Activated T-cell treated with anti-CD3 and anti-CD28 coated beads, Interleukin-2, amount 50 U/mL, for 1 hour (primary cell): ENCODE measurements at regions not wholly inside any gene's neighbourhood (a gene's known extent, or its start where the extent isn't known, plus 50 kb on each side); places are given as distances from the start of the nearest gene placed in this dataset.
"Not testable (repeated sequence)": the region's sequence is repeated elsewhere in the genome, so short reads cannot be mapped to it uniquely, and the experiment has no call there.

Source experiments
- DNase-seq: peaks from one replicate; pipeline ENCODE4 v3.0.0-alpha.2; 2020

- DNase-seq = no peak
Measured at GRCh38 chr11:64428693-64429092, 69.7 kb downstream of the RPS6KA4 start.

DNA sequence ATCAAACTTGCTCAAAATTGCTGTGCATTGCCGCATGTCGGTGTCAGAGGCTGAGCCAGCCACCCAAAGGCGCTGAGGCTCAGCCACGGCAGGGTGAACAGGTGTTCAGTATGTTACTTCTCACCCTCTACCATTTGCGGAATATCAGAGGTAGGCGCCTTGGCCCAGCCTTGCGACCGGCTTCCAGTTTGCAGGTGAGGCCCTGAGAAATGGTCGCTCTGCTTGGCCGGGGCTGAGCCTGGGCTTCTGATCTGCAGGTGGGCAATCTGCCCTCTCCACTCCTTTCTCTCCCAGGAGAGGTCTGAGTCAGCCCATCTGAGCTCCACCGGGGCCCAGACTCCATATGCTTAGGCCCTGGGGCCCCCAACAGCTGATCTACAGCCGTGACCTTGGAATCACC lies 71.0 kb downstream of the RPS6KA4 start:
- no peak for DNase-seq

DNA sequence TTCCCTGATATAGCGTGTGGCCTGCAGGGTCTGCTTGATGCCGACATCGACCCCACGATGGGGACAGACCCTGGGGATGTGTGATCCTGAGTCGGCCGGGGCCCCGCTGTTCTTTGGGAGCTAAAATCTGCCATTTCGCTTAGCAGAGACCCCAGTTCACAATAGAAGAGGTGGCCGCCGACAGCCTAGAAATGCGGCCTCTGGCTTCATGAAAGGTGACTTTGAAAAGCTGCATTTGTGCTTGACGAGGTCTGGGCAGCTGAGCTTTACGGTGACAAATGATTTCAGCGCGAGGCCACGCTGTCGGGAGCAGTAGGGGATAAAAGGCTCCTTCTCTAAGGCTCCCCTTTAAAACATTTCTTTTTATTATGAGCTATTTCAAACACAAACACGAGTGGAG lies 71.7 kb downstream of the RPS6KA4 start:
- no peak for DNase-seq

GRCh38 chr11:64436000-64436399 lies 77.0 kb downstream of the RPS6KA4 start:
- DNase-seq = no peak

DNA sequence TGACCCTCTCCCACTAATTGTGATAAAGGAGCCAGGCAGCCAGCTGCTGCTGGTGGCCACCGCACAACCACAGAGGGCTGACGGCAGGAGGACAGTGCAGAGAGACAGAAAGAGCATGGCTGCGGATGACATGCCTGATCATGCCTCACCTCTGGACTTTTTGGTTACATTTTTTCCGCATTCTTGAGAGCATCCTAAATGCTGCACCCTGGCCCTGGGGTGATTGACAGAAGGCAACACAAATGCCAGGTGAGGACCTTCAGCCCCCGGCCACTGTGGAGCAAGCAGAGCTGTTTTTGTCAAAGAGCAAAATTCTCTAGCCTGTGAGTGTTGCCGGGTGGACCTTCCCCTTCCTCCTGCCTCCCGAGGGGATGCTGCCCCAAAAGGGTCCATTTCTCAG lies 78.5 kb downstream of the RPS6KA4 start:
- DNase-seq = no peak

GRCh38 chr11:64438986-64439771 lies 80.2 kb downstream of the RPS6KA4 start:
- no peak for DNase-seq

DNA sequence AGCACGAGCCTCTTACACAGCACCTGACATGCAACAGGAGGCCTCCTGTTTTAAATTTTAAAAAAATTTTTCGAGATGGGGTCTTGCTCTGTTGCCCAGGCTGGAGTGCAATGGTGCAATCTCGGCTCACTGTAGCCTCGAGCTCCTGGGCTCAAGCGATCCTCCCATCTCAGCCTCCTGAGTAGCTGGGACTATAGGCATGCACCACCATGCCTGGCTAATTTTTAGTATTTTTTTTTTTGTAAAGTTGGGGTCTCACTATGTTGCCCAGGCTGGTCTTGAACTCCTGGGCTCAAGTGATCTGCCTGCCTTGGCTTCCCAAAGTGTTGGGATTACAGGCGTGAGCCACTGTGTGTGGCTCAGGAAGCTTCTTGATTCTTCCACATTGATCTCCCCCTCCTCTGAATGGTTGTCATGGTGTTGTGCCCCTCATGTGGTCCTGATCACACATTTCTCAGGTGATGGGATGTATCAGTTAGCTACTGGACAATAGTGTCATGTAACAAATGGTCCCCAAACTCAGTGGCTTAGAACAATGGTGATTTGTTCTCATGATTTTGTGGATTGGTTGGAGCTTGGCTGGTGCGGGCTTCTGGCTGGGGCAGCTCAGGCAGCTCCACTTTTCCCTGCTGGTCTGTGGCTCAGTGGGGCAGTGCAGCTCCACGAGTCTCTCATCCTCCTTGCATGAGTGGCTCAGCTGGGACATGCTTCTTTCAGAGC lies 81.0 kb downstream of the RPS6KA4 start:
- not testable (repeated sequence) for DNase-seq

GRCh38 chr11:64441127-64441526 lies 82.2 kb downstream of the RPS6KA4 start:
- no peak for DNase-seq

DNA sequence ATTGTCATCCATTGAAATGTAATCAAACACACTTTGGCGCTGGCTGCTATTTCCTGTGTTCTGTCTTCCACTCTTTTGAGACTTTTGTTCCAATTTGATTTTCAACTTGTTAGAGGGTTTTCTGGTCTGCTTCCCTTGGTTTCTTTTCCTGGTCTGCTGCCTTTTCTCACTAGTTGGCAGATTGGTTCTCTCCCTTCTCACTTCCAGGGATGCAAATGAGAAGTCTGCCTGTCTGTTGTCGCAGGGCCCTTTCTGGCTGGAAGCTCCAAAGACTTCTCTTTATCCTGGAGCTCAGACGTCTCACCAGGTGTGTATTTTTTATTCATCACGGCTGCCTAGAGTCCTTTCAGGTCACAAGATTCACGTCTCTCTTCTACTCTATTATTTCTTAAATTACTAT lies 84.0 kb downstream of the RPS6KA4 start:
- DNase-seq = no peak

- DNase-seq = no peak
Measured at GRCh38 chr11:64444838-64445441, 86.0 kb downstream of the RPS6KA4 start.

DNA sequence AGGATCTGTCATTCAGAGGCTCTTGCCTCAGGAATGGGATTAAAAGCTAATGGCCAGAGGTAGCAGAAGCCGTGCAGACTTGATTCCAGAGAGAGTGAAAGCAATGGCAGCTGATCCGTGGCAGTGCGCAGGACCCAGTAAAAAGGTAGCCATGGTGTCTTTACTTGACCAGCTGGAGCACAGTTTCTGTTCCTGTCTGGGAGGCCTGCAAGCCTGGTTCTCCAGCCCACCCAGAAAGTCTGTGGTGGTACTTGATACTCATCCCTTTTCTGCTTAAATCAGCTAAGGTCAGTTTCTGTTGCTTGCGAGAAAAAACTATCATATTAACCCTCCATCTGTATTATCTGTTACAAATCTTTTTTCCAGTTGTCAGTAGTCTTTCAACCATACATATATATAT lies 86.7 kb downstream of the RPS6KA4 start:
- no peak for DNase-seq

- DNase-seq = no peak
Measured at GRCh38 chr11:64447831-64448598, 89.1 kb downstream of the RPS6KA4 start.

GRCh38 chr11:64448599-64449380 lies 89.8 kb downstream of the RPS6KA4 start:
- DNase-seq = peak; percentile 73

GRCh38 chr11:64449381-64450167 lies 90.6 kb downstream of the RPS6KA4 start:
- peak; percentile 71 for DNase-seq

GRCh38 chr11:64450168-64450560 lies 91.2 kb downstream of the RPS6KA4 start:
- DNase-seq = no peak

DNA sequence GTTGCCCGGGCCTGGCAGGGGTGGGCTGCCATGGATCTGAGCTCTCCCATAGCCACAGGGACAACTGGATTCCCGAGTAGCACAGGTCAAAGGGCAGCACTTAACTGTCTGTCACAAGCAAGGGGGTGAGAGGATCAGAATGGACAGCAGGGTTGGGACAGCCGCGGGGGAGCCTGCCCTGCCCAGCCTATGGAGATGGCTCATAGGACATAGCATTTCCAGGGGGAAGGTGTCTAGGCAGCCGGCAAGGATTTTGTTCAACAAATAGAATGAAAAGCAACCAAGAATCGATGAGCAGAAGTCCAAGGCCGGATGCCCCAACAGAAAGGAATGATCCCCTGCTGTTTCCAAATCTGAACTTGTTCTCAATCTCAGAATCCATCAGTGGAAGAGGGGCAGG lies 92.9 kb downstream of the RPS6KA4 start:
- DNase-seq = no peak

GRCh38 chr11:64453466-64453865 lies 94.5 kb downstream of the RPS6KA4 start:
- DNase-seq = no peak

- DNase-seq = no peak
Measured at GRCh38 chr11:64455456-64456261, 96.7 kb downstream of the RPS6KA4 start.

- DNase-seq = no peak
Measured at GRCh38 chr11:64456509-64457320, 97.8 kb downstream of the RPS6KA4 start.
